Gastrocnemius medialis (tissue), 4 donors: ENCODE measurements at regions not wholly inside any gene's neighbourhood (a gene's known extent, or its start where the extent isn't known, plus 50 kb on each side); places are given as distances from the start of the nearest gene placed in this dataset.

ENCODE experiments used
- POLR2A ChIP-seq, 2 donors: fragments of 450-650 bp; IDR thresholded peaks; one replicate each; pipeline ENCODE4 v1.6.1; 2017; ENCODE audit warnings: antibody characterized with exemption in 2 of 2, mild to moderate bottlenecking in 2 of 2, moderate library complexity in 2 of 2
- TF ChIP-seq, protein P1 (sequence below), 5 experiments: fragments of 450-650 bp in 3 of 5; fragments of 200-600 bp in 2 of 5; sonication (generic) in 2 of 5; IDR thresholded peaks in 4 of 5; conservative IDR thresholded peaks in 1 of 5; 1 replicate in 4 of 5; 2 replicates in 1 of 5; pipeline ENCODE4 v1.5.1; 2016 to 2019; ENCODE audit warnings: antibody characterized with exemption in 5 of 5, mild to moderate bottlenecking in 3 of 5, moderate library complexity in 3 of 5

DNA sequence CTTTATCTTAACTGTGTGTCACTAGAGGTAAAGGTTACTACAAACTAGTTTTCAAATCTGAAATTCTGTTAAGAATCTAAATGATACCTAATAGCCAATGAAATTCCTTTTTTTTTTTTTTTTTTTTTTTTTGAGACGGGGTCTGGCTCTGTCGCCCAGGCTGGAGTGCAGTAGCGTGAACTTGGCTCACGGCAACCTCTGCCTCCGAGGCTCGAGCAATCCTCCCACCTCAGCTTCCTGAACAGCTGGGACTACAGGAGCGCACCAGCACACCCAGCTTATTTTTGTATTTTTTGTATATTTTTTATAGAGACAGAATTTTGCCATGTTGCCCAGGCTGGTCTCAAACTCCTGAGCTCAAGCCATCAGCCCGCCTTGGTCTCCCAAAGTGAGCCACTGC is 160.3 kb upstream of the NEBL start:
- no peak for TF ChIP-seq POLR2A (IDR thresholded peaks at IDR 0.05)
- TF ChIP-seq, protein P1, sequence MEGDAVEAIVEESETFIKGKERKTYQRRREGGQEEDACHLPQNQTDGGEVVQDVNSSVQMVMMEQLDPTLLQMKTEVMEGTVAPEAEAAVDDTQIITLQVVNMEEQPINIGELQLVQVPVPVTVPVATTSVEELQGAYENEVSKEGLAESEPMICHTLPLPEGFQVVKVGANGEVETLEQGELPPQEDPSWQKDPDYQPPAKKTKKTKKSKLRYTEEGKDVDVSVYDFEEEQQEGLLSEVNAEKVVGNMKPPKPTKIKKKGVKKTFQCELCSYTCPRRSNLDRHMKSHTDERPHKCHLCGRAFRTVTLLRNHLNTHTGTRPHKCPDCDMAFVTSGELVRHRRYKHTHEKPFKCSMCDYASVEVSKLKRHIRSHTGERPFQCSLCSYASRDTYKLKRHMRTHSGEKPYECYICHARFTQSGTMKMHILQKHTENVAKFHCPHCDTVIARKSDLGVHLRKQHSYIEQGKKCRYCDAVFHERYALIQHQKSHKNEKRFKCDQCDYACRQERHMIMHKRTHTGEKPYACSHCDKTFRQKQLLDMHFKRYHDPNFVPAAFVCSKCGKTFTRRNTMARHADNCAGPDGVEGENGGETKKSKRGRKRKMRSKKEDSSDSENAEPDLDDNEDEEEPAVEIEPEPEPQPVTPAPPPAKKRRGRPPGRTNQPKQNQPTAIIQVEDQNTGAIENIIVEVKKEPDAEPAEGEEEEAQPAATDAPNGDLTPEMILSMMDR (IDR thresholded peaks at IDR 0.05 in 4 of 5, conservative IDR thresholded peaks at IDR 0.05 in 1 of 5) = no peak
